WTC11 (cell line): ENCODE measurements at regions not wholly inside any gene's neighbourhood (a gene's known extent, or its start where the extent isn't known, plus 50 kb on each side); places are given as distances from the start of the nearest gene placed in this dataset.

Experiments used
- USF2 ChIP-seq: sonication (generic); formaldehyde crosslinking; IDR thresholded peaks from 2 replicates; pipeline ENCODE4 v1.8.1; 2023; ENCODE audit warnings: mild to moderate bottlenecking, missing genetic modification reagents, moderate library complexity
- ZNF232 ChIP-seq: sonication (generic); formaldehyde crosslinking; IDR thresholded peaks from 2 replicates; pipeline ENCODE4 v1.8.0; 2022; ENCODE audit warnings: mild to moderate bottlenecking, missing genetic modification reagents

DNA sequence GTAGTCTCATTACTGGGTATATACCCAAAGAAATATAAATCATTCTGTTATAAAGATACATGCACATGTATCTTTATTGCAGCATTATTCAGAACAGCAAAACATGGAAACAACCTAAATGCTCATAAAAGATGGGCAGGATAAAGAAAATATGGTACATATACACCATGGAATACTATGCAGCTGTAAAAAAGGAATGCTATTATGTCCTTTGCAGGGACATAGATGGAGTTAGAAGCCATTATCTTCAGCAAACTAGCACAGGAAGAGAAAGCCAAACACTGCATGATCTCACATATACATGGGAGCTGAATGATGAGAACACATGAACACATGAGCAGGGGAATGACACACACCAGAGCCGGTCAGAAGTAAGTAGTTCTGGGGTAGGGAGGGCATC lies 297.4 kb upstream of the GLI3 start:
- TF ChIP-seq ZNF232 (CRISPR knock-in tag) = no peak
- TF ChIP-seq USF2 (CRISPR knock-in tag) = no peak
